ENCODE measurements at regions not wholly inside any gene's neighbourhood (a gene's known extent, or its start where the extent isn't known, plus 50 kb on each side); places are given as distances from the start of the nearest gene placed in this dataset.
"Not testable (repeated sequence)": the region's sequence is repeated elsewhere in the genome, so short reads cannot be mapped to it uniquely, and the experiment has no call there.

- TF ChIP-seq POLR2A, CTCF (IDR thresholded peaks at IDR 0.05): not testable (repeated sequence)
These were observed 60.5 kb upstream of the FMOD start for GRCh38 chr1:203411431-203411830.

Data from adrenal gland (tissue), 5 donors.